C4-2B (cell line): ENCODE measurements at regions not wholly inside any gene's neighbourhood (a gene's known extent, or its start where the extent isn't known, plus 50 kb on each side); places are given as distances from the start of the nearest gene placed in this dataset.

Experiments
- H3K27ac ChIP-seq: fragments of 450-650 bp; 2 replicates; pipeline ENCODE4 v1.5.1; 2017
- ZFX ChIP-seq: fragments of 450-650 bp; IDR thresholded peaks from 2 replicates; pipeline ENCODE4 v1.6.1; 2017
- TF ChIP-seq, protein P1 (sequence below): fragments of 450-650 bp; conservative IDR thresholded peaks from 2 replicates; pipeline ENCODE4 v1.5.1; 2017; ENCODE audit warnings: mild to moderate bottlenecking

DNA sequence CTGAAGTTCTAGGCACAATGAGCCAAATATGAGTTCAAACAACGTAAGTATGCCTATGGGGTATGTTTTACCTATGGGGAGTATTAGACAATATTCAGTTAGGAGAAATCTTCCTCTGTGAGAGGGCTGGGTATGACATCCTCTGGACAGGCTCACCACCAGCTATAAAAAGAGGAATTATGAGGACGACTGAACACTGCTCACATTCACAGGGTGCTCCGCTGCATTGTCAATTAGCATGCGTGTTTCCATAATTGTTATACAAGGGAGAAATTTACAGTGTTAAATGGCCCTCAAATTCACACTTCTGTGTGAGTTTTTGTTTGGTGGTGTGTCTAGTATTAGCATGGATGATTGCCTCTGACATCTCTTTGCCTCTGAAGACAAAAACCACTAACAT, 700.4 kb downstream of the BCL11A start:
- H3K27ac ChIP-seq = no peak overlapping the region
- TF ChIP-seq ZFX = no peak
- TF ChIP-seq, protein P1, sequence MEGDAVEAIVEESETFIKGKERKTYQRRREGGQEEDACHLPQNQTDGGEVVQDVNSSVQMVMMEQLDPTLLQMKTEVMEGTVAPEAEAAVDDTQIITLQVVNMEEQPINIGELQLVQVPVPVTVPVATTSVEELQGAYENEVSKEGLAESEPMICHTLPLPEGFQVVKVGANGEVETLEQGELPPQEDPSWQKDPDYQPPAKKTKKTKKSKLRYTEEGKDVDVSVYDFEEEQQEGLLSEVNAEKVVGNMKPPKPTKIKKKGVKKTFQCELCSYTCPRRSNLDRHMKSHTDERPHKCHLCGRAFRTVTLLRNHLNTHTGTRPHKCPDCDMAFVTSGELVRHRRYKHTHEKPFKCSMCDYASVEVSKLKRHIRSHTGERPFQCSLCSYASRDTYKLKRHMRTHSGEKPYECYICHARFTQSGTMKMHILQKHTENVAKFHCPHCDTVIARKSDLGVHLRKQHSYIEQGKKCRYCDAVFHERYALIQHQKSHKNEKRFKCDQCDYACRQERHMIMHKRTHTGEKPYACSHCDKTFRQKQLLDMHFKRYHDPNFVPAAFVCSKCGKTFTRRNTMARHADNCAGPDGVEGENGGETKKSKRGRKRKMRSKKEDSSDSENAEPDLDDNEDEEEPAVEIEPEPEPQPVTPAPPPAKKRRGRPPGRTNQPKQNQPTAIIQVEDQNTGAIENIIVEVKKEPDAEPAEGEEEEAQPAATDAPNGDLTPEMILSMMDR = no peak

- no peak overlapping the region for H3K27ac ChIP-seq
- TF ChIP-seq, protein P1 = no peak
- no peak for TF ChIP-seq ZFX
Measured at GRCh38 chr2:59851836-59852475, 701.5 kb downstream of the BCL11A start.

DNA sequence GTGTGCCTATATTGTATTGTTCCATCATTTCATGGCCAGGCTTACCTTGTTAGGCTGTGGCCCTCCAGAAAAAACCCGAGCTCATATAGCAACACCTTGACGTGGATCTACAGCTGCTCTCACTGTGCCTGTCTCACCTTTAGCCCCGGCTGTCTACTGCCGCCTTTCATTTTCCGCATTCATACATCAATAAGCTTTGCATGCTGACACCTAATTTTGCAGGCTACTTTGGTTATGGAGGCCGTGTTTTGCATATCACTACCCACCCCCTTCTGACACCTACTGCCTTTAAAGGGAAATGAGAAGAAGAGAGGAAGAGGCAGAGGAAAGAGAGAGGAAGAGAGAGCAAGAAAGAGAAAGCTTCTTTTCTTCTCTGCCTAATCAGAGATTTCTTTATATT, 702.9 kb downstream of the BCL11A start:
- H3K27ac ChIP-seq = no peak overlapping the region
- no peak for TF ChIP-seq ZFX
- TF ChIP-seq, protein P1 = no peak

DNA sequence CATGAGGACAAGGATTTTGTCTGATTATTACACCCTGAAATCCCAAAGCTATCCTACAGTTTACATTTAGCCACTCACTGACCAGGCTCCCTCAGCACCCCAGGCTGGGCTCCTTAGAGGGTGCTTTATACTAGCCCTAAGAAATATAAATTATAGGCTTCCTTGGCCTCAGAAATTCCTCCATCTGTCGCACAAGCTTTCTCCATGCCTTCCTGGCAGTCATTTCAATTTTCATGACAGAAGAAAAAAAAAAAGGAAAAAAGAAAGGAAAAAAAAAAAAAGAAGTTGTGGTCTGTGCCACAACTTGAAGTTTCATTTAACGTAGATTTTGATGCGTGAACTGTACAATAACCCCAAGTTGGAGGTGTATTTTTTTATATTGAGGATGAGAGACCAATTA, 719.5 kb downstream of the BCL11A start:
- TF ChIP-seq, protein P1 = no peak
- TF ChIP-seq ZFX = no peak
- H3K27ac ChIP-seq = no peak overlapping the region

DNA sequence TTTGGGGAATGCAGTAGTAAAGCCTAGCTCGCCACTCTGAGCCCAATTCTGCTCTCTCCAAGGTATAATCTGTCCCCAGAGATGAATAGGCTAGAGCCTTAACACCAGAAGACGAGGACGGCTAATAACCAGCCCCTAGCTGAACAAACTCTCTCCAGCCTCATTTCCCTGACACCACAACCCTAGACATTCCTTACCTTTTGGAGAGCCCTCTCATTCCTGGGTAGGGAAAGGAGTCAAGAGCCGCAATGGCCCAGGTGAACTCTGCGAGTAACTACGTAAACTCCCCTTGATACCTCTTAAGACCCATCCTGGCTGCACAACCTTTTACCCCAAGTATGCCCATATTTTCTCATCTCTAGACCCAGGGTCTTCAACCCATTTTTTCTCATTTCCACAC, 722.9 kb downstream of the BCL11A start:
- no peak for TF ChIP-seq ZFX
- TF ChIP-seq, protein P1 = no peak
- no peak overlapping the region for H3K27ac ChIP-seq

GRCh38 chr2:59827677-59828076, 725.8 kb downstream of the BCL11A start:
- TF ChIP-seq ZFX = no peak
- TF ChIP-seq, protein P1 = no peak
- no peak overlapping the region for H3K27ac ChIP-seq

GRCh38 chr2:59826177-59826576, 727.3 kb downstream of the BCL11A start:
- H3K27ac ChIP-seq = no peak overlapping the region
- TF ChIP-seq, protein P1 = no peak
- TF ChIP-seq ZFX = no peak
